Stimulated activated naive CD4-positive, alpha-beta T cell (primary cell): ENCODE measurements at regions not wholly inside any gene's neighbourhood (a gene's known extent, or its start where the extent isn't known, plus 50 kb on each side); places are given as distances from the start of the nearest gene placed in this dataset.

Source experiments
- DNase-seq, 6 experiments: peaks; one replicate each; lab custom pipeline; 2025; lab: John Stamatoyannopoulos, UW

- no peak for DNase-seq
Observed at GRCh38 chr4:81776794-81777193, 305.1 kb upstream of the RASGEF1B start.

- no peak for DNase-seq
Observed at GRCh38 chr4:81773557-81773956, 301.9 kb upstream of the RASGEF1B start.

GRCh38 chr4:81771721-81772120, 300.0 kb upstream of the RASGEF1B start:
- DNase-seq, result no peak

- no peak for DNase-seq
Observed at GRCh38 chr4:81769244-81769643, 297.5 kb upstream of the RASGEF1B start.

GRCh38 chr4:81758574-81759264, 287.0 kb upstream of the RASGEF1B start:
- DNase-seq, result no peak

- no peak for DNase-seq
Observed at GRCh38 chr4:81757691-81758090, 286.0 kb upstream of the RASGEF1B start.

GRCh38 chr4:81756973-81757372, 285.3 kb upstream of the RASGEF1B start:
- DNase-seq, result no peak

GRCh38 chr4:81756042-81756441, 284.3 kb upstream of the RASGEF1B start:
- no peak for DNase-seq

- no peak for DNase-seq
Observed at GRCh38 chr4:81754169-81754568, 282.5 kb upstream of the RASGEF1B start.

- no peak for DNase-seq
Observed at GRCh38 chr4:81751531-81752289, 280.0 kb upstream of the RASGEF1B start.

- DNase-seq, result no peak
Observed at GRCh38 chr4:81747242-81747930, 275.7 kb upstream of the RASGEF1B start.

GRCh38 chr4:81746773-81747172, 275.1 kb upstream of the RASGEF1B start:
- no peak for DNase-seq

- no peak for DNase-seq
Observed at GRCh38 chr4:81746071-81746470, 274.4 kb upstream of the RASGEF1B start.

- DNase-seq, result no peak
Observed at GRCh38 chr4:81745050-81745449, 273.3 kb upstream of the RASGEF1B start.

GRCh38 chr4:81743731-81744435, 272.2 kb upstream of the RASGEF1B start:
- no peak for DNase-seq

GRCh38 chr4:81740487-81740886, 268.8 kb upstream of the RASGEF1B start:
- no peak for DNase-seq

GRCh38 chr4:81738891-81739290, 267.2 kb upstream of the RASGEF1B start:
- no peak for DNase-seq

GRCh38 chr4:81737865-81738559, 266.3 kb upstream of the RASGEF1B start:
- no peak for DNase-seq

GRCh38 chr4:81736324-81736723, 264.6 kb upstream of the RASGEF1B start:
- DNase-seq, result no peak

GRCh38 chr4:81732980-81733379, 261.3 kb upstream of the RASGEF1B start:
- no peak for DNase-seq

GRCh38 chr4:81724925-81725329, 253.2 kb upstream of the RASGEF1B start:
- no peak for DNase-seq
